ENCODE measurements at regions not wholly inside any gene's neighbourhood (a gene's known extent, or its start where the extent isn't known, plus 50 kb on each side); places are given as distances from the start of the nearest gene placed in this dataset.
"Not testable (repeated sequence)": the region's sequence is repeated elsewhere in the genome, so short reads cannot be mapped to it uniquely, and the experiment has no call there.

GRCh38 chr14:84323978-84324377, 1206.0 kb upstream of the FLRT2 start:
- Mint-ChIP-seq H3K9me3 (peaks cover 4% of the 10 kb centered on the region), H3K4me1 (peaks cover 6% of the 10 kb centered on the region), H3K27me3 (ENCODE audit: low read depth) (no peaks in the 10 kb centered on the region), H3K4me3 (no peak overlapping the region), H3K36me3 (ENCODE audit: low read depth) (no peaks in the 10 kb centered on the region), H3K27ac (no peak overlapping the region)
- TF ChIP-seq, protein P1, sequence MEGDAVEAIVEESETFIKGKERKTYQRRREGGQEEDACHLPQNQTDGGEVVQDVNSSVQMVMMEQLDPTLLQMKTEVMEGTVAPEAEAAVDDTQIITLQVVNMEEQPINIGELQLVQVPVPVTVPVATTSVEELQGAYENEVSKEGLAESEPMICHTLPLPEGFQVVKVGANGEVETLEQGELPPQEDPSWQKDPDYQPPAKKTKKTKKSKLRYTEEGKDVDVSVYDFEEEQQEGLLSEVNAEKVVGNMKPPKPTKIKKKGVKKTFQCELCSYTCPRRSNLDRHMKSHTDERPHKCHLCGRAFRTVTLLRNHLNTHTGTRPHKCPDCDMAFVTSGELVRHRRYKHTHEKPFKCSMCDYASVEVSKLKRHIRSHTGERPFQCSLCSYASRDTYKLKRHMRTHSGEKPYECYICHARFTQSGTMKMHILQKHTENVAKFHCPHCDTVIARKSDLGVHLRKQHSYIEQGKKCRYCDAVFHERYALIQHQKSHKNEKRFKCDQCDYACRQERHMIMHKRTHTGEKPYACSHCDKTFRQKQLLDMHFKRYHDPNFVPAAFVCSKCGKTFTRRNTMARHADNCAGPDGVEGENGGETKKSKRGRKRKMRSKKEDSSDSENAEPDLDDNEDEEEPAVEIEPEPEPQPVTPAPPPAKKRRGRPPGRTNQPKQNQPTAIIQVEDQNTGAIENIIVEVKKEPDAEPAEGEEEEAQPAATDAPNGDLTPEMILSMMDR (IDR thresholded peaks at IDR 0.05; ENCODE audit: unreplicated experiment in 3 of 3) = no peak

GRCh38 chr14:84336433-84336832, 1193.5 kb upstream of the FLRT2 start:
- TF ChIP-seq, protein P1 (IDR thresholded peaks at IDR 0.05; ENCODE audit: unreplicated experiment in 3 of 3) = no peak

DNA sequence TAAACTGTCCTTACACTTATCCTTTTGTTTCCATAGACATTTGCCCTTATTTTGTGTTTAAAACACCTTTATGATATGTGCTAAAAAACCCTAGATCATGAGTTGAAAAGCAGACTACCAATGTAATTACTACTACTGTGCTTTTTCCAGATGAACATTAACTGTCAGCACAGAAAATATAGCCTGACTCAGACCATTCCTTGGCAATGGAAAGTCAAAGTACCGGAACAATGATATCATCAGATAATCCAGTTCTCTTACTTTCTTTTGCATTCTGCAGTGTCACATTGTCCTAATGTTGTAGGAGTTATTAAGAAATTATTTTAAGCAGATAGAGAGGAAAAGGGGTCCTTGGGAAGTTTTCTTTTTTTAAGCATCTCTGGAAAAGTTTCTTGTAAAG, 1189.0 kb upstream of the FLRT2 start:
- Mint-ChIP-seq H3K27ac (peak overlapping the region in 1 of 3 experiments; percentile 17), H3K36me3 (ENCODE audit: low read depth) (no peaks in the 10 kb centered on the region), H3K9me3 (peaks cover 2% of the 10 kb centered on the region), H3K4me3 (no peak overlapping the region), H3K4me1 (peaks cover 5% of the 10 kb centered on the region), H3K27me3 (ENCODE audit: low read depth) (no peaks in the 10 kb centered on the region)
- TF ChIP-seq, protein P1 (IDR thresholded peaks at IDR 0.05; ENCODE audit: unreplicated experiment in 3 of 3) = no peak

More at GRCh38 chr14:84336433-84336832, 1193.5 kb upstream of the FLRT2 start:
- no peak overlapping the region for H3K27ac Mint-ChIP-seq
- H3K4me3 Mint-ChIP-seq = no peak overlapping the region
- no peaks in the 10 kb centered on the region for H3K27me3 Mint-ChIP-seq (ENCODE audit: low read depth)
- no peaks in the 10 kb centered on the region for H3K4me1 Mint-ChIP-seq
- H3K9me3 Mint-ChIP-seq = peaks cover 3% of the 10 kb centered on the region
- no peaks in the 10 kb centered on the region for H3K36me3 Mint-ChIP-seq (ENCODE audit: low read depth)

DNA sequence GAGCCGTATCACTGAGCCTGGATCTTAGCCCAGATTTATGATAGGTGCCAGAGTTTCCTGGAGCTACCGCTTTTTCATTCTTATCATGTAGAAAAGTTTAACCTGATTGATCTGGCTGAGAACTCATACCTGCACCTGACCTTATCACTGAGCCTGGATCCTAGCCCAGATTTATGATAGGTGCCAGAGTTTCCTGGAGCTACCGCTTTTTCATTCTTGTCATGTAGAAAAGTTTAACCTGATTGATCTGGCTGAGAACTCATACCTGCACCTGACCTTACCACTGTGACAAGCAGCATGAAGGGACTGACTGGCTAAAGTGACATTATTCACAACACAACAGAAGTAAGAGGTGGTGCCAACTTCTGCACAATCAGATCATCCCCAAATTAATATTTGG, 1188.1 kb upstream of the FLRT2 start:
- not testable (repeated sequence) for H3K27ac Mint-ChIP-seq; H3K27me3 Mint-ChIP-seq (ENCODE audit: low read depth); H3K9me3 Mint-ChIP-seq; H3K4me3 Mint-ChIP-seq; H3K4me1 Mint-ChIP-seq; H3K36me3 Mint-ChIP-seq (ENCODE audit: low read depth)

DNA sequence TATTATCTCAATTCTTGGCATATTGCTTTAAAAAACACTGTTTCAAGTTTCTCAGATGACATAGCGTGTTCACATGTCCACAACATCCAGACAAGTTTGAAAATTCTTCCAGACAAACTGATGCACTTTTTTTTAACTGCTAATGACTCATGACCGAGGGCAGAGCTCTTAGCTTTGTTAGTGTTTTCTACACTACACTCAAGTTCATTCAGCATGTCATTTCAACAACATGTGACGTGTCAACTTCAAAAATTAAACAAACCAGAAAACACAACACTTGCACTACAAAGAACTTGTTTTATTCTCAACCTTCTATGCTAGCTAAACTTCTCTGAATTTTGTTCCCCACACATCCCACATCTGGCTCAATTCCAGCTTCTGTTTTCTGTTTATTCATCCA, 1186.3 kb upstream of the FLRT2 start:
- H3K4me3 Mint-ChIP-seq = no peak overlapping the region
- TF ChIP-seq, protein P1 (IDR thresholded peaks at IDR 0.05; ENCODE audit: unreplicated experiment in 3 of 3) = no peak
- H3K27ac Mint-ChIP-seq = no peak overlapping the region
- peaks cover 2% of the 10 kb centered on the region for H3K9me3 Mint-ChIP-seq
- H3K4me1 Mint-ChIP-seq = peaks cover 5% of the 10 kb centered on the region
- no peaks in the 10 kb centered on the region for H3K27me3 Mint-ChIP-seq (ENCODE audit: low read depth)
- no peaks in the 10 kb centered on the region for H3K36me3 Mint-ChIP-seq (ENCODE audit: low read depth)

GRCh38 chr14:84351646-84352045, 1178.3 kb upstream of the FLRT2 start:
- TF ChIP-seq, protein P1 (IDR thresholded peaks at IDR 0.05; ENCODE audit: unreplicated experiment in 3 of 3) = no peak
- no peaks in the 10 kb centered on the region for H3K27me3 Mint-ChIP-seq (ENCODE audit: low read depth)
- H3K9me3 Mint-ChIP-seq = peaks cover 39% of the 10 kb centered on the region
- no peaks in the 10 kb centered on the region for H3K4me1 Mint-ChIP-seq
- H3K4me3 Mint-ChIP-seq = no peak overlapping the region
- peaks cover 3% of the 10 kb centered on the region for H3K36me3 Mint-ChIP-seq (ENCODE audit: low read depth)
- no peak overlapping the region for H3K27ac Mint-ChIP-seq
